ENCODE measurements at regions not wholly inside any gene's neighbourhood (a gene's known extent, or its start where the extent isn't known, plus 50 kb on each side); places are given as distances from the start of the nearest gene placed in this dataset.

DNA sequence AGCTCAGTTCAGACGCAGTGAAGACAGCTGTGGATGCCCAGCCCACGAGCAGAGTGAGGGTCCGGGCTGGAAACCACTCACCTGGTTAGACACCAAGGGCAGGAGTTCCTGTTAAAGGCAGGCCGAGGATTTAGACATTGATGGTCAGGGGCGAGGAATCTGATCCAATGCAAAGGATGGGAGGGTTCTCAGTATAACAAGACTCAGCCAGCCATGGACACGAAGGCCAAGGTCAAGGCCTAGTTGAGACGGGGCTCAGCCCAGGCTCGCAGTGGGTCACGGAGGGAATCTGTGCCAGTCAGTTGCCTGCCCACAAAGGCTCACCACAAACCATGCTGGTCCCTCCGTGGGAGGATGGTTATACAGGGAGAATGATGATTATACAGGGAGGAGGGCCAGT lies 63.3 kb upstream of the FCN1 start:
- TF ChIP-seq TARDBP (IDR thresholded peaks at IDR 0.05) (no peak), FOXM1 (IDR thresholded peaks at IDR 0.05; ENCODE audit: borderline replicate concordance) (no peak), L3MBTL2 (conservative IDR thresholded peaks at IDR 0.05) (no peak), ARNT (IDR thresholded peaks at IDR 0.05) (no peak), HDGF (IDR thresholded peaks at IDR 0.05; ENCODE audit: borderline replicate concordance) (no peak), FOXA1 (IDR thresholded peaks at IDR 0.05) (no peak), BHLHE40 (IDR thresholded peaks at IDR 0.05; ENCODE audit: borderline replicate concordance) (no peak), SUZ12 (IDR thresholded peaks at IDR 0.05) (no peak)
- TF ChIP-seq, protein P1, sequence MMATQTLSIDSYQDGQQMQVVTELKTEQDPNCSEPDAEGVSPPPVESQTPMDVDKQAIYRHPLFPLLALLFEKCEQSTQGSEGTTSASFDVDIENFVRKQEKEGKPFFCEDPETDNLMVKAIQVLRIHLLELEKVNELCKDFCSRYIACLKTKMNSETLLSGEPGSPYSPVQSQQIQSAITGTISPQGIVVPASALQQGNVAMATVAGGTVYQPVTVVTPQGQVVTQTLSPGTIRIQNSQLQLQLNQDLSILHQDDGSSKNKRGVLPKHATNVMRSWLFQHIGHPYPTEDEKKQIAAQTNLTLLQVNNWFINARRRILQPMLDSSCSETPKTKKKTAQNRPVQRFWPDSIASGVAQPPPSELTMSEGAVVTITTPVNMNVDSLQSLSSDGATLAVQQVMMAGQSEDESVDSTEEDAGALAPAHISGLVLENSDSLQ (IDR thresholded peaks at IDR 0.05), result no peak

All from HEK293T (cell line).